Dermis microvascular lymphatic vessel endothelial cell (primary cell): ENCODE measurements at regions not wholly inside any gene's neighbourhood (a gene's known extent, or its start where the extent isn't known, plus 50 kb on each side); places are given as distances from the start of the nearest gene placed in this dataset.
"Not testable (repeated sequence)": the region's sequence is repeated elsewhere in the genome, so short reads cannot be mapped to it uniquely, and the experiment has no call there.

Experiments used
- DNase-seq, 2 donors: peaks; one replicate each; pipeline versions ENCODE4 v3.0.0 to v3.0.0-alpha.2; 2010; ENCODE audit warnings: low read depth in 2 of 2

DNA sequence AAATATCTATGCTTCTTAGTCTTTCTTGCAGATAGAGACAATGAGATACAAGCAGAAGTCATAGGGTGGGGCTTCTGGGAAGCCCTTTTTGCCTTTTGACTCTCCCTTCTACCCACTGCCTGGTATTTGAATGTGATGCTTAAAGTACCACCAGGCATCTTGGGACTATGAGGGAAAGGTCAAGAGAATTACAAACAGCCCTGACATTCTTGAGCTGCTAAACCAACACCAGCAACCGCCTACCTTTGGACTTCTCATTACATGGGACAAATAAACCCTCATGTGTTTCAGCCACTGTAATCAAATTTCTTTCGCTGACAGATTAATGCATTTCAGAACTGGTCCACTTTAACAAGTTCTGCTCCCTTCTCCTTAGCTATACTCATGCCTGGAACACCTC lies 112.8 kb downstream of the LUZP4 start:
- DNase-seq: no peak

DNA sequence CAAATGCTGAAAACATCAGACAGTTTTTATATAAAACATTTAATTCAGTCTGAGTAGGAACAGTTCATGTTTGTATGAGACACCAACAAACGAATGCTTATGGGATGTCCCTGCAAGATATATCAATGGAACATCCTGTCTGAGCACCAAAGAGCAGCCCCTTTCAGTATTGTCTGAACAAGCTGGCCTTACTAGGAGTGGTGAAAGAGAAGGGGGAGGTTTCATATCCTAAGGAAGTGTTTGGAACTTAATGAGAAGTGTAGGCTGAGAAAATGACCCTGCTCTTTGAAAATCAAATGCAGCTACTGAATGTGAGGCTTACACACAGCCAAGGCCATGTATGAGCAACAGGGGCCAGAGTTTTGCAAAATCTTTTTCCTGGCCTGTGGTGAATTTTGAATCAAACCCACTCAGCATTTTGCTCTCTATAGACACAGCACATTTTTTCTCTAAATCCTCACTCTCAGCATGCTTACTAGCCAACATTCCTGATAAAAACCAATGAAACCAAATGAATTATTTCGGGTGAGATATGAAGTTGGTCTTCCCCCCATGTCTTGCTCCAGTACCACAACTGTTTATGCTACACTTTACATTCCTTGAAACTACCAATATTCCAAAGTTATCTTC lies 119.4 kb downstream of the LUZP4 start:
- DNase-seq: peak in 1 of 2 donors; percentile 41

DNA sequence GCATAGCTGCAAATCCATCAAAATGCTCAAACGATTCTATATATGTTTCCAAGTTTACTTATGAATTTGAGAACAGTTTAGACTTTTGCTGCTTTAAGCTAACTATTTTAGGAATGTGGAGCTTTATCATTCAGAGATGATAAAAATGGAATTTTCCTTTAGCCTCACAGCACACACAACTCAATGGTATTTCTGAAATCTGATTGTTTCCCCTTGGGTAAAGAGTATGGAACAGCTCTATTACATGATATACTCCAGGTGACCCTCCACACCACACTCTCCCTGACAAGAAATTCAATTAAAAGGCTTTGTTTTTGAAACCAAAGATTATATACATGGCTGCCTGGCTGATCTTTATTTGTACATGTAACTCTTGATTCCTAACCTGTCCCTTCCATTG lies 120.0 kb downstream of the LUZP4 start:
- DNase-seq: no peak

DNA sequence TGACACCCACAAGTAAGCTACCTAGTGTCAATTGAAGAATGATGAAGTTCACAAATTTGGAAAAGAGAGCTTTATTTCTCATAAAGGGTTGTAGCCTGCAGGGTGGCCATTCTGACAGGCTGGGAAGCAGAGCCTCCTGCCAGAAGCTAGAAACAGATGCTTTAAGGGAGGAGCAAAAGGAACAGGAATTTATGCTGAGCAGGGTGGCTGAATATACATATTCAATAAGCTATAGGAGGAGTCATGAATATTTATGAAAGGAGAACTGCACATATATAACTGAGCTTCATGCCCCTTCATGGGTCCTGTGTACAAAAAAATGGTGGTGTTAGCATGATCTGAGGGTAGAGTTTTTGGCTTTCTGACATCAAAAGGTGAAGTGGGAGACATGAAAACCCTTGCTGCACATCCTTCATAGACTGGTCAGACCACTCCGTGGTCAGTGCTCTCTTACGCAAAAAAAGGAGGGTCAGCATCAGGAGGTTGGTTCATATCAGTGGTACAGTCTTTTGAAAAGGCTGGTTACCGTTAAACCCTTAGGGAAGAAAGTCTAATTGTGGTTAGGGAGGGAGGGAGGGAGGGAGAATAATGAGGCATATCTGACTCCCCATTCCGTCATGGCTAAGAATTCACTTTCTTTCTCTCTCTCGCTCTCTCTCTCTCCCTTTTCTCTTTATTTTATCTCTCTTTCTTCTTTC lies 121.4 kb downstream of the LUZP4 start:
- no peak for DNase-seq

DNA sequence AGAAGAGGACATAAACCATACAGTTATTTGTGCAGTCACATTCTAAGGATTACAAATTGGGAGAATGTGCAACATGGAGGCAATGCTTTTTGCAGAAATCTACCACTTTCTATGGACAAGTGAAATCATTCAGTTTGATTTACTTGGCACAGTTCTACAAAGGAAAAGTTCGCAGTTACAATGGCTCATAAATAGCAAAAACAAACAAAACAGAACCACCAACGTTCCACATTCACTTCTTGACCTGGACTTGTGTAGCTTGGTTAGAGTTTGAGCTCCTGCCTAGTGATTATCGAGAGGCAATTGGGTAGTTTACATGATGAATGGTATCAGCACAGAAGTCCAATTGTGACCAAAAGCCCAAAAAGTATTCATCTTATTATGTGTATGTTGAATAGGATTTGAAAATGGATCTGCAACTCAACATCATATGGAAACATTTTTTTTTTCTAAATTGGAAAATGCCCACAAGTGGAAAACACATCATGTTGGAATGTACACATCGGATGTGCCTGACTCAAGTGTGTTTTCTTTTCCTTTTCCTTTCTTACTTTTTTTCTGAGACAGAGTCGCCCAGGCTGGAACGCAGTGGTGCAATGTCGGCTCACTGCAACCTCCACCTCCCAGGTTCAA lies 123.8 kb downstream of the LUZP4 start:
- peak; percentile 3 to 70 for DNase-seq

DNA sequence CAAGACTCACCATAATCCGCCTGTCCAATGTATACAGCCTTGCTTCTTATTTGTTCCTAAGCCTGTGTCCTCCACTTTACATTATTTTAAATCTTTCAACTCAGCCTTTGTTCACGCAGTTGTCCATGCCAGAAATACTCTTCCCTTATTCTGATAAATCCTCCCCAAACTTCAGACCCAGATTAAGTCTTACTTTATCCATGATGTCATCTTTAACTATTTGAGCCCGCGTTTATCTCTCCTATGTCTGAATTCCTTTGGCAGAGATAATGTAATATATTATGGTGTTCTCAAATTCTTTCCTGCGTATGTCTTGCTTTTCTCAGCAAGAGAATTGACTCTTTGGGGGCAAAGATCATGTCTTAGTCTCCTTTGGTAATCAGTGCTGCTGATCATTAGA lies 129.6 kb downstream of the LUZP4 start:
- DNase-seq: no peak

DNA sequence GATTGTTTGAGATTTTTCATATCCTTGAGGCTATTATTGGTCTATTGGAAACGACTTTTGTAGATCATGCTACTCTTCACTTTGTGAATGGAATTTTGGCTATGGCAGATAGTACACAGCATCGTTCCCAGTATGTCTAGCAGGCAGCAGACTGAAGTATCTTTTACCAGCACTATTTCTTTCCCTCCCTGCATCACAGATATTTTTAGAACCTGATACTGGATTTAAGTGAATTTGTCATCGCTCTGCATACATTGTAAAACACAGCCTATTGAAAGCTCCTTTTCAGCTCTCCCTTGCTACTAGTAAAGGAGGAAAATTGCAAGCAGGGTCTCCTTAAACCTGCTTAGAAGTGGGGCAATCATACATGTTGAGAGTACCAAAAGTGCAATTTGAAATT lies 133.6 kb downstream of the LUZP4 start:
- DNase-seq: no peak

DNA sequence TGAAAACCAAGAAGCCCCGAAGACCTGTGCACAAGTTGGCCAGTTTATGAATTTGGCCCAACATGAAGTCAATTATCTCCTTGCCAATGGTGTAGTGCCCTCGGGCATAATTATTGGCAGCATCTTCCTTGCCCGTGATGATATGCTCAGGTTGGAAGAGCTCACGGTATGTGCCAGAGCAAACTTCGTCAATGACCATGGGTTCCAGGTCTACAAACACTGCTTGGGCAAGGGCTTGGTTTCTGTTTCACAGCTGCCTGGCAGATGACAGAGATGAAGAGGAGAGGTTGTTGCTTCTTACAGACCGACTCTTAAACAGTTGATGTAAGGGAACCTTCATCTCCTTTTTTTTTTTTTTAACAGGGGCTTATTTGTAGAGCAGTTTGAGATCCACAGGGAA lies 135.6 kb upstream of the PLS3 start:
- no peak for DNase-seq

DNA sequence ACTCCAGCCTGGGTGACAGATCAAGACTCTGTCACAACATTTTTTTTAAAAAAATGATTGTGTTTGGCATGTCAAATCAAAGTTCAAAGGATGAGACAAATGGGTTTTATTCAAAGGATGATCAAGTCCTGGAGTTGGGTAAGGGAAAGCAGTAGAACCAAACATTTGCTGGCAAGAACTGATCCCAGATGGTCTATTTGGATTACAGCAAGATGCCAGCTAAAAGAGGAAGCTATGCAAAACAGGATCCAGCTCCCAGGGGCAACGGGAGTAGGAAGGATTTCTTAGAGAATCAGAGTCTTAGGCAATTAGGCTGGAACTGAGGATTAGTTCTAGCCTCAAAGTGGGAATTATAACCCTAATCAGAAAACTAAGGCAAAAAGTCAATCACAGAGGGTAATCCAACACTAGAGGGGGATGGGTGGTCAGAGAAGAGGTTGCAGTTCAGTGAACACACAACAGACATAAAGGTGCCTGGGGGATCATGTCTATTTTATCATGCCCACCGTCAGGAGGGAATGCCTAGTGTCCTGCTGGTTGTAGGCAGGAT lies 133.0 kb upstream of the PLS3 start:
- no peak for DNase-seq

DNA sequence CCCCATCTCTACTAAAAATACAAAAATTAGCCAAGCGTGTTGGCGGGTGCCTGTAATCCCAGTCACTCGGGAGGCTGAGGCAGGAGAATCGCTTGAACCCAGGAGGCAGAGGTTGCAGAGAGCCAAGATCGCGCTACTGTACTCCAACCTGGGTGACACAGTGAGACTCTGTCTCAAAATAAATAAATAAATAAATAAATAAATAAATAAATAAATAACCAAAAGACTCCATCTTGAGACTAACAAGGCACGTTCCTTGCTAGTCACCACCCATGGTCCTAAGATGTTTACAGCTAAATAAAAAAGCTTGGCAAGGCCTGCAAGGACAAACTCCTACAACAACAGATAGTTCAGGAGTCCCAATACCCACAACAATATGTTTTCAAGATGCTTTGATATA lies 126.1 kb upstream of the PLS3 start:
- DNase-seq: not testable (repeated sequence)

DNA sequence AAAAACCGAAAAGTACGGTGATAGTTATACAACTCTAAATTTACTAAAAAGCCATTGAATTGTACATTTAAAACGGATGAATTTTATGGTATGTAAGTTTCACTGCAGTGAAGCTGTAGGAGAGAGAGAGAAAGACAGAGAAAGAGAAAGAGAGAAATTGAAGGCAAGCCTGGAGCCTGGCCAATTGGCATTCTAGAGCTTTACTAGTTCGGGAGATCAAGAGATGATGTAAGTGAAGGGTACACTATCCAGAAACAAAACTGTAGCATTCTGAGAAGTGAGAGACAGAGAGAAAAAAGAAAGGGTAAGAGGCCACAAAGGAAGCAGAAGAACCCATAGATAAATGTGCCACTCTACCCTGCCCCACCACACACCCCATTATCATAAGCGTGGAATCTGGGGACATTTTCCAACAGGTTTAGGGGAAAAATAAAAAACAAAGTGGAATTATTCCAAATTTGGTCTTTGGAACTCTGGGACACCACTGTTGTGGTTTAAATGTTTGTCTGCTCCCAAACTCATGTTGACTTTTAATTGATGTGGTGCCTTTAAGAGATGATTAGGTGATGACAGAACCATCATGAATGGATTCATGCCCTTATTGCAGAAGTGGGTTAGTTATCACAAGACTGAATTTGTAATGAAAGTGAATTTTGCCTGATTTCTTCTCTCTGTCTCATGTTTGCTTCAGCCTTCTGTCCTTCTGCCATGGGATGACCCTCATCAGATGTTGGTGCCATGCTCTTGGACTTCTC lies 123.0 kb upstream of the PLS3 start:
- DNase-seq: no peak

DNA sequence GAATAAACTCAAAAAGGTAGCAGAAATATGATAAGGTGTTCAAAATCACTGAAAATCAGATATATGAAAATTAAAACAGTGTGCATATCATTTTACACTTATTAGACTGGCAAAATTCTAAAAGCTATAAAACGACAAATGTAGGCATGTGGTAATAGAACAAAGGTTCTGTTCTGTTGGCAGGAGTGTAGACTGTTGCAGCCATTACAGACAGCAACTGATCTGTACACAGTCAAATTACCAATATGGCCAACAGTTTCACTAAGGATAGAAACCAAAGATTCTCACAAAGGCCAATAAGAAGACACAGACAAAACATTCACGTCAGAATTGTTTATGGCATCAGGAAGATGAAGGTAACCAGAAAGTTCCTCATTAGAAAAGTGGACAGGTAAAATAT lies 112.8 kb upstream of the PLS3 start:
- no peak for DNase-seq

DNA sequence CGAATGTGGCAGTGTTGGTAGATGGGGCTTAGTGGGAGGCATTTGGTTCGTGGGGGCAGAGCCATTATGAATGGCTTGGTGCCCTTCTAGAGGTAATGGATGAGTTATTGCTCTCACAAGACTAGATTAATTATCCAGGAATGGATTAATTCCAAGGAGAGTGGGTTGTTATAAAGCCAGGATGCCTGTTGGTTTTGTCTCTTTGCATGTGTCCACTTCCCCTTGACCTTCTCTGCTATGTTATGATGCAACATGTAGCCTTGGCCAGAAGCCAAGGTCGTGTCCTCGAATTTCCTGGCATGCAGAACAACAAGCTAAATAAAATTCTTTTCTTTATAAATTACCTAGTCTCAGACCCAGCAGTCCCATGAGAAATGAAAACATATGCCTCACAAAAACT lies 111.2 kb upstream of the PLS3 start:
- peak; percentile 82 to 84 for DNase-seq

DNA sequence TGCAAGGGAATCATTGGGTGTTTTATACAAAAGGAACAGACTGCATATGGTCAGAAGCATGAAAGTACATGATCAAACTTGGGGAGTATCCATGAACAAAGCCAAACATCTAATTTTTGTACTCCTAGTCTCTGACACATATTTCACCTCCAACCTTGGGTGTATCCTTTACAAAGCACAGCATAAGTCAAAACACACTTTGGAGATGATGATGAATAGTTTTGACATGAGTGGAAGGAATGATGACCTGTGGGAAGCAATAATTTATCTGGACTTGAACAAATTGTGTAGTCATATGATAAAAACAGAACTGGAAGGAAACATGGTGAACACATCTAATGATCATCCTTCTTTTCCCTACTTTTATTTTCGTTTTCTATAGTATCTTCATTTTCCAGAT lies 108.7 kb upstream of the PLS3 start:
- peak in 1 of 2 donors; percentile 36 for DNase-seq

DNA sequence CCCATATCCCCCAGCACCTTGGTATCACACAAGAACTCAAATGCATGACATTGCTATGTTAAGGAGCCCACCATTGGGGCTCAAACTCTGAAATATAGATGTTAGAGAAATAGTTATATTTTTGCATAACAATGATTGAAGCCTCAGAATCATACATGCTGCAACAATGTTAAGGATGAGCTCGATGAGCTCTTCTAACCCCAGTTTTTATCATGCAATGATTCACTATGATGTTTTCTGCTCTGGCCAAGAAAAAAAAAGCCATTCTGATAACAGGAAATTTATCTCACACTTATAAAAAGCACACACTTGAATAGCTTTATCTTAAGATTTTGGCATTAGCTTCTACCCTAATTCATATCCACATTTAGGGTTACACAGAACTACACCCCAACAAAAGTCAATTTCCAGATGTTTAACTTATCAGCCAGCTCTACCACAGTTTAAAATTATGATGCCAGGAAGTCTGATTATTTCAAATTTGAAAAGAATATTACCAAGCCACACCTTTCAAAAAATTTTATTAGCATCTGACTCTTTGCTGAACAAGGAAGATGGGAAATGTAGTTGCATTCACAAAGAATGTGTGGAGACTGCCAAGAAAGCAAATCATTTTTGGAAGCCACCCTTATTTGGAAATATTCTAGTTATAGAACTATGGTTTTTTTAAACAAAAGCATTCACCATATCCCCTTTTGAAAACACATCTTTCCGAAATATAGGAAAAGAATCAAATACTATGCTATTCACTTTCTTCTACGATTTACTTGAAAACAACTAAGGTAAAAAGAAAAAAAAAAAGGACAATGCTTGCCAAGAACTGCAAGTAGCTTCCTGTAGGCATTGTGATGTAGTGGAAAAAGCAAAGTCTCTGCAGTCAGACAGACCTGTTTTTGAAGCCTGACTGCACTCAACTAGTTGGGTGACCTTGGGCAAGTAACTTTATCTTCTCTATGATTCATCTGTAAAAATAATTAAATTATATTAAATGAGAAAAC lies 100.8 kb upstream of the PLS3 start:
- peak; percentile 82 to 89 for DNase-seq

DNA sequence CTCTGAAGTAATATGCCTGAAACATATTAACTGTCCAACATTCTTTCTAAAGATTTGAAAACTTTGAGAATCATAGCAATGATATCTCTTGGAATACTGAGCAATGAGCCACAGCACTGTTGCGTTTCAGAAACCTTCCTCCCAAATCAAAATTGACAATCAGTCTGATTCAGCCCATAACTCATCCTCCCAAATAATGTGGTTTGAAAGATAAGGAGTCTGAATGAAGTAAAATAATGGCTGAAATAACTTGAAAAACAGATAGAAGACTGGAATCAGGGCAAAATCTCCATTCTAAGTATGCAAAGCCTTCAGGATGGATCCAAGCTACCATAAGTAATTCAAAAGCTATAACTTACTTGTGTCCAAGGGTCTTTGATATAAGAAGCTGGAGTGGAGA lies 98.6 kb upstream of the PLS3 start:
- no peak for DNase-seq

DNA sequence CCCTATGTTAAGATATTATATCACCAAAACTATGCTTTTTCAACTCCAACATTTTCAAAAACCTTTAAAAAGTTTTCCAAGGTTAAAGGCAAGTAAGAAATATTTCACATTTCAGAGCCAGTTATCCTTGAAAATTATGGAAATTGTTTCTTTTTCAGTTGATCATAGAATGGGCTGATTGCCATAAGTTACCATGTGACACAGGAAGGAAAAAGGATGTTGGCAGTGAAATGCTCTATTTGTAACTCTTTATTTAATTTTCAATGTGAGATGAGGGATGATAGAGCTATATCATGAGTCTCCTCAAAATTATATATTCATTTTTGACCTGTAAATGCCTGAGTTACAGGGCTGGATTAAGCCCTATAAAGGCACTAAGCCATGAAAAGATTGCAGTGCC lies 93.0 kb upstream of the PLS3 start:
- peak; percentile 37 to 51 for DNase-seq

DNA sequence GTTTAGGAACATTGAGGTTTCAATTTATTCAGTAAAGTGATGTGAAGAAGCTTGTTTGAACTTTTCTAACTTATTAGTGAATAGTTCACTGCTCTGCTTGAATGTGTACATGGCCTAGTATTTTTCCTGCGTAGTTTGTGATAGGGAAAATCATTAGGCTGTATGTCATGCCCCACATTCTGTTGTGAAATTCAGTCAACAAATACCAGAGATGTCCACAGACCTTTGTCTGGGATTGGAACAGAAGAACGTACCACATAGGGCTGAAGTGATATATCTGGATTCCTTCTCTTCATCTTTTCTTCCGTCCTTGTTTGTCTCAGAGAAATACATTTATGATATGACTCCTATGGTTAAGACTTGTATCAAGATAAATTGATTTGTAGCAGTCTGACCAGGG lies 88.8 kb upstream of the PLS3 start:
- no peak for DNase-seq

DNA sequence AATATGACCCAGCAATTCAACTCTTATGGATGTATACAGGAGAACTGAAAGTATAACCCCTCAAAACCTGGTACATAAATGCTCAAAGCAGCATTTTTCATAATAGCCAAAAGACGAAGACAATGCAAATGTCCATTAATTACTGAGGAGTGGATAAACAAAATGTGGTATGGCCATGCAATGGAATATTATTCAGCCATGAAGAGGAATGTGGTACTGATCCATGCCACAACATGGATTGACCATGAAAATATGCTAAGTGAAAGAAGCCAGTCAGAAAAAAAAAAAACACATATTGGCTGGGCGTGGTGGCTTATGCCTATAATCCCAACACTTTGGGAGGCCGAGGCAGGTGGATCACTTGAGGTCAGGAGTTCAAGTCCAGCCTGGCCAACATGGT lies 74.5 kb upstream of the PLS3 start:
- DNase-seq: no peak

DNA sequence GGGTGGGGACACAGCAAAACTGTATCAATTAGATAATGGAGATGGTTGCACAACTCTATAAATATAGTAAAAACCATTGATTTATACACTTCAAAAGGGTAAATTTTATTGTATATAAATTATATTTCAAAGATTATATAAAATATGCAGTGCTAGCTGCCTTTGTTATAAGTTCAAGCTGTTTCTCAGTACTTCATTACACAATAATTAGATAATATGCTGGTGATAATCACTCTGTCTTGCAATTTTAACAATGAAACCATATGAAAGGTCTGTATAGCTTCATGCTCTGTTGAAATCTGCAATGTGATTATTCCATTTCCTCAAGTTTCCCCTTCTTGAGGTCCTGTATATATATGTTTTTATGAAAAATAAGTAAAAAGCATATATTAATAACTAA lies 73.4 kb upstream of the PLS3 start:
- no peak for DNase-seq

DNA sequence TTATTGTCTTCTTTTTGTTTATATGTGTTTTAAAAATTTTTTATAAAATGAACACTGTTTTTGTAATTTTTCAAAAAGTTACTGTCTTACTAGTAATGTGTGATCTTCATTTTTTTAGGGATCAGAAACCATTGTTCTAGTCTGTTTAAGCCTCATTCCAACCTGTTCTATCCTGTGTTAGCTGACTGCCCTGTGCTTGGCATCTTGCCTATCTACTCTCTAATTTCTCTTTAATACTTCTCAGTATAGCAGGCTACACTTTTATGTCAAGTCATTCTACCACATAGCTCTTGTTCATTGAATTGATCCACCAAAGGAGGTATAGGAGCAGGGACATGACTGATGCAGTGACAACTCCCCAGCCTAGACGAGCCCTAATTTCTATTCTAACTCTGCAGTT lies 70.2 kb upstream of the PLS3 start:
- peak in 1 of 2 donors; percentile 40 for DNase-seq
